Upper lobe of left lung (tissue), 6 donors: ENCODE measurements at regions not wholly inside any gene's neighbourhood (a gene's known extent, or its start where the extent isn't known, plus 50 kb on each side); places are given as distances from the start of the nearest gene placed in this dataset.
A peak's percentile ranks its signal among the peaks of the same experiment; 100 is the strongest.

Experiments used
- ATAC-seq, 2 donors: fragments of 200-7000 bp; cut with Tn5 transposase; one replicate each; pipeline ENCODE4 v1.9.1; 2022; ENCODE audit warnings: mild to moderate bottlenecking in 2 of 2, moderate library complexity in 2 of 2; ENCODE audit not compliant: low FRiP score in 2 of 2
- DNase-seq, 2 donors: peaks; one replicate each; pipeline ENCODE4 v3.0.0-alpha.2; 2019 to 2020
- H3K27ac ChIP-seq, 4 donors: fragments of 200-600 bp; sonication (generic); one replicate each; pipeline ENCODE4 v1.5.1; 2016 to 2019
- H3K27me3 ChIP-seq, 4 donors: fragments of 200-600 bp; sonication (generic); one replicate each; pipeline ENCODE4 v1.5.1; 2017 to 2019
- H3K36me3 ChIP-seq, 4 donors: fragments of 200-600 bp; sonication (generic); one replicate each; pipeline ENCODE4 v1.5.1; 2016 to 2019
- H3K4me1 ChIP-seq, 4 donors: fragments of 200-600 bp; sonication (generic); one replicate each; pipeline ENCODE4 v1.5.1; 2018 to 2019
- H3K4me3 ChIP-seq, 4 donors: fragments of 200-600 bp; sonication (generic); one replicate each; pipeline ENCODE4 v1.5.1; 2017 to 2019; ENCODE audit warnings: mild to moderate bottlenecking in 2 of 4, moderate library complexity in 1 of 4
- H3K9me3 ChIP-seq, 4 donors: fragments of 200-600 bp; sonication (generic); one replicate each; pipeline ENCODE4 v1.5.1; 2018 to 2019
- EP300 ChIP-seq, 4 donors: sonication (generic); formaldehyde crosslinking; IDR thresholded peaks; one replicate each; pipeline ENCODE4 v1.5.1; 2017; ENCODE audit warnings: antibody characterized with exemption in 4 of 4, control low read depth in 2 of 4
- POLR2A ChIP-seq, 4 donors: fragments of 450-650 bp; IDR thresholded peaks; one replicate each; pipeline ENCODE4 v1.5.1; 2016 to 2017; ENCODE audit warnings: antibody characterized with exemption in 4 of 4, mild to moderate bottlenecking in 2 of 4
- POLR2AphosphoS5 ChIP-seq, 2 donors: sonication (generic); formaldehyde crosslinking; IDR thresholded peaks; one replicate each; pipeline ENCODE4 v1.5.1; 2017; ENCODE audit warnings: antibody characterized with exemption in 2 of 2
- WGBS, 2 donors: methylation state at CpG; one replicate each; pipeline ENCODE4 v1.1.5; 2017 to 2018; 5-methylcytosine and 5-hydroxymethylcytosine counted together
- TF ChIP-seq, protein P1 (sequence below), 6 experiments: fragments of 450-650 bp in 4 of 6; fragments of 200-600 bp in 2 of 6; sonication (generic) in 2 of 6; IDR thresholded peaks; one replicate each; pipeline ENCODE4 v1.5.1; 2016 to 2019; ENCODE audit warnings: antibody characterized with exemption in 6 of 6
- donor health status: DM: no; HTN: no; CAD: no; lungs with moderate emphysema.
- donor health status: DM: no; HTN: yes; CAD: no; lungs with severe emphysema.

DNA sequence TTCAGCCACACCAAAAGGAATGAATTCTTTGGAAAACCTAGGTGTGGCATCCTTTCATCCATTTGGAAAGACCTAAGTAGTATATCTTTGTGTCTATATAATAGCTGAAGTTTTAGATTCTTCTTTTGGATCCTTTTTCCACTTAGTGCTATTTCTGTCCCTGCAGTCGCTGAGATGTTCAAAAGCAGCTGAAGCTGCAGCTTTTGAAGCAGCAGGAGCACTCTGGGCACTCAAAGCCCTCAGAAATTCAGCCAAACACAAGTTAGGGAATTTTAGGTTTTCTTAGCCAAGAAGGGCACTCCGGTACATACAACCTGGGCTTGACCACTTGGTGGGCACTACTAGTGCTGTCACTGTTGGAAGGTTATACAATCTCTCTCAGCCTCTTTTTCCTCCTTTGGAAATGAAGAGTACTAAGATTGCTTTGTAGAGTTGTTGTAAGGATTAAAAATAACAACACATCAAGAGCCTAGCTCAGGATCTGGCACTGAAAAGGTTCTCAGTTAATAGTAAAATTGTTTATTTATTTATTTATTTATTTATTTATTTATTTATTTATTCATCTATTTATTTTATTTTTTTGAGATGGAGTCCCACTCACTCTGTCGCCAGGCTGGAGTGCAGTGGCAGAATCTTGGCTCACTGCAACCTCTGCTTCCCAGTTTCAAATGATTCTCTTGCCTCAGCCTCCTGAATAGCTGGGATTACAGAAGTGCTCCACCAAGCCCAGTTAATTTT lies 71.9 kb upstream of the SLC22A16 start:
- Histone ChIP-seq H3K36me3 (no peaks in the 10 kb centered on the region), H3K4me3 (no peak overlapping the region), H3K9me3 (peaks cover 0 to 4% (median 0%) of the 10 kb centered on the region in 4 donors), H3K4me1 (peaks cover 0 to 1% (median 0%) of the 10 kb centered on the region in 4 donors), H3K27me3 (no peaks in the 10 kb centered on the region), H3K27ac (no peak overlapping the region)
- DNase-seq (no peak), ATAC-seq (no peak)
- TF ChIP-seq, protein P1, sequence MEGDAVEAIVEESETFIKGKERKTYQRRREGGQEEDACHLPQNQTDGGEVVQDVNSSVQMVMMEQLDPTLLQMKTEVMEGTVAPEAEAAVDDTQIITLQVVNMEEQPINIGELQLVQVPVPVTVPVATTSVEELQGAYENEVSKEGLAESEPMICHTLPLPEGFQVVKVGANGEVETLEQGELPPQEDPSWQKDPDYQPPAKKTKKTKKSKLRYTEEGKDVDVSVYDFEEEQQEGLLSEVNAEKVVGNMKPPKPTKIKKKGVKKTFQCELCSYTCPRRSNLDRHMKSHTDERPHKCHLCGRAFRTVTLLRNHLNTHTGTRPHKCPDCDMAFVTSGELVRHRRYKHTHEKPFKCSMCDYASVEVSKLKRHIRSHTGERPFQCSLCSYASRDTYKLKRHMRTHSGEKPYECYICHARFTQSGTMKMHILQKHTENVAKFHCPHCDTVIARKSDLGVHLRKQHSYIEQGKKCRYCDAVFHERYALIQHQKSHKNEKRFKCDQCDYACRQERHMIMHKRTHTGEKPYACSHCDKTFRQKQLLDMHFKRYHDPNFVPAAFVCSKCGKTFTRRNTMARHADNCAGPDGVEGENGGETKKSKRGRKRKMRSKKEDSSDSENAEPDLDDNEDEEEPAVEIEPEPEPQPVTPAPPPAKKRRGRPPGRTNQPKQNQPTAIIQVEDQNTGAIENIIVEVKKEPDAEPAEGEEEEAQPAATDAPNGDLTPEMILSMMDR (IDR thresholded peaks at IDR 0.05), result no peak
- TF ChIP-seq EP300 (IDR thresholded peaks at IDR 0.05) (no peak), POLR2AphosphoS5 (IDR thresholded peaks at IDR 0.05) (no peak), POLR2A (IDR thresholded peaks at IDR 0.05) (no peak)
- 66 to 80% methylated on average over 3 of the region's 3 CpGs for WGBS, 2 donors

- TF ChIP-seq EP300 (IDR thresholded peaks at IDR 0.05), result no peak
- TF ChIP-seq, protein P1 (IDR thresholded peaks at IDR 0.05), result no peak
- ATAC-seq (no peak), DNase-seq (no peak)
- no peaks in the 10 kb centered on the region for H3K36me3 ChIP-seq
- WGBS, 2 donors, result 71 to 85% methylated on average over 1 of the region's 1 CpG
- H3K9me3 ChIP-seq, result peaks cover 0 to 4% (median 0%) of the 10 kb centered on the region in 4 donors
- H3K27ac ChIP-seq, result no peak overlapping the region
- no peak overlapping the region for H3K4me3 ChIP-seq
- H3K27me3 ChIP-seq, result no peaks in the 10 kb centered on the region
- peaks cover 0 to 5% (median 0%) of the 10 kb centered on the region in 4 donors for H3K4me1 ChIP-seq
Measured at GRCh38 chr6:110547266-110547964, 71.0 kb upstream of the SLC22A16 start.

DNA sequence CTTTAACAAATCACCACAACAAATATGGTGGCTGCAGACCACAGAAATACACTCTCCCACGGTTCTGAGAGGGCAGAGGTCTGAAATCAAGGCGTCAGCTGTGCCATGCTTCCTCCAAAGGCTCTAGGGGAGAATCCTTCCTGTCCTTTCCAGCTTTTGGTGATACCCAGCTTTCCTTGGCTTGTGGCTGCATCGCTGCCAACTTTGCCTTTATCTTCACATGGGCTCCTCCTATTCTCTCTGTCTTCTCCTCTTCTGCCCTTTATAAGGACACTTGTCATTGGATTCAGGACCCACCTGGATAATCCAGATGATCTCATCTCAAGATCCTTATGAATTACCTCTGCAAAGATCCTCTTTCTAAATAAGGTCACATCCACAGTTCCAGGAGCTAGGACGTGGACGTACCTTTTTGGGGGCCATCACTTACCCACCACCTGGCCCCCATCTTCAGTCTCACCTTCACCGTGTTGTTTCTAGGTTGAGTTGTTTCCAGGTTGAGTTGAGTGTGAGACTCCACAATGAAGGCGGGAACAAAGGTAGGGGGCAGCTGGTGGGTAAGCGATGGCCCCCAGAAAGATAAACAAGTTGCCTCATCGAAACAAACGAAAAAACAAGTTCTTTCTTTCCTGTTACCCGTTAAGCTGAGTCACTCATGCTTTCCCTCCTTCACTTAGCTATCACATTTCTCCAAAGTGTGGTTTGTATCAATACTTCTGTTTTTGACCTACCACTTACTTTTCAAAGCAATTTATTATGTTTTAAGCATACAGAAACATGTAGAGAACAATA lies 68.9 kb upstream of the SLC22A16 start:
- no peak overlapping the region for H3K4me3 ChIP-seq
- 81 to 83% methylated on average over 11 of the region's 11 CpGs for WGBS, 2 donors
- no peaks in the 10 kb centered on the region for H3K36me3 ChIP-seq
- no peak for DNase-seq
- TF ChIP-seq POLR2AphosphoS5 (IDR thresholded peaks at IDR 0.05), result no peak
- no peak for TF ChIP-seq EP300 (IDR thresholded peaks at IDR 0.05)
- TF ChIP-seq, protein P1 (IDR thresholded peaks at IDR 0.05), result no peak
- TF ChIP-seq POLR2A (IDR thresholded peaks at IDR 0.05), result no peak
- no peak overlapping the region for H3K27ac ChIP-seq
- peaks cover 0 to 5% (median 0%) of the 10 kb centered on the region in 4 donors for H3K4me1 ChIP-seq
- ATAC-seq, result no peak
- no peaks in the 10 kb centered on the region for H3K27me3 ChIP-seq
- H3K9me3 ChIP-seq, result peaks cover 0 to 4% (median 0%) of the 10 kb centered on the region in 4 donors

- peaks cover 0 to 5% (median 0%) of the 10 kb centered on the region in 4 donors for H3K4me1 ChIP-seq
- H3K36me3 ChIP-seq, result no peaks in the 10 kb centered on the region
- H3K27me3 ChIP-seq, result no peaks in the 10 kb centered on the region
- ATAC-seq, result no peak
- H3K27ac ChIP-seq, result no peak overlapping the region
- H3K4me3 ChIP-seq, result no peak overlapping the region
- TF ChIP-seq POLR2AphosphoS5 (IDR thresholded peaks at IDR 0.05) (no peak), POLR2A (IDR thresholded peaks at IDR 0.05) (no peak), EP300 (IDR thresholded peaks at IDR 0.05) (no peak)
- TF ChIP-seq, protein P1 (IDR thresholded peaks at IDR 0.05), result no peak
- DNase-seq, result peak in 1 of 2 donors; percentile 40
- H3K9me3 ChIP-seq, result peaks cover 0 to 4% (median 0%) of the 10 kb centered on the region in 4 donors
- WGBS, 2 donors, result 73 to 92% methylated on average over 5 of the region's 5 CpGs
Measured at GRCh38 chr6:110544472-110544871, 68.1 kb upstream of the SLC22A16 start.
